HCT116 (cell line): ENCODE measurements at regions not wholly inside any gene's neighbourhood (a gene's known extent, or its start where the extent isn't known, plus 50 kb on each side); places are given as distances from the start of the nearest gene placed in this dataset.

ENCODE experiments used
- ATAC-seq: fragments of 200-7000 bp; cut with Tn5 transposase; 2 replicates; pipeline ENCODE4 v1.9.1; 2020; ENCODE audit warnings: mild to moderate bottlenecking, moderate library complexity
- BruUV-seq: library from RNA; stranded (reverse); fragments of 400-500 nt; replicated peaks from 2 replicates; lab custom pipeline; 2021; lab: Mats Ljungman, UMichigan
- CTCF ChIA-PET: fragments of 300-600 bp; sonication (Branson Sonifier 250); formaldehyde crosslinking; loops from one replicate; lab custom pipeline; 2021; ENCODE audit warnings: antibody characterized with exemption; lab: Charles Lee
- POLR2A ChIA-PET: fragments of 300-600, 350-600 bp; sonication (Branson Sonifier 250); formaldehyde crosslinking; loops from one replicate; lab custom pipeline; 2021; ENCODE audit warnings: antibody characterized with exemption; lab: Charles Lee
- RAD21 ChIA-PET, 2 experiments: fragments of 300-600 bp; sonication (Branson Sonifier 250); formaldehyde crosslinking; loops; one replicate each; lab custom pipeline; 2023; ENCODE audit warnings: low total read pairs in 2 of 2; ENCODE audit not compliant: uncharacterized antibody in 2 of 2, unreplicated experiment in 2 of 2, low non-redundant PET in 1 of 2; lab: Charles Lee
- DNase-seq: peaks from one replicate; pipeline ENCODE4 v3.0.0-alpha.2; 2010; ENCODE audit warnings: low read depth, low spot score
- H2AFZ ChIP-seq: fragments of 200-600 bp; shearing (Covaris generic), sonication (generic); 2 replicates; pipeline ENCODE4 v1.6.1; 2017; ENCODE audit warnings: low read depth, mixed run types, mixed read lengths, antibody characterized with exemption, low read length; ENCODE audit not compliant: poor library complexity, severe bottlenecking
- H3K27ac ChIP-seq: 2 replicates; pipeline ENCODE4 v1.5.1; 2012; ENCODE audit warnings: low read depth, low read length
- H3K27me3 ChIP-seq: fragments of 200-600 bp; sonication (generic); 2 replicates; pipeline ENCODE4 v1.6.1; 2016; ENCODE audit warnings: mixed run types, low read length, mixed read lengths; ENCODE audit not compliant: insufficient read depth
- H3K36me3 ChIP-seq, 2 experiments: fragments of 200-500 bp in 1 of 2; fragments of 200-600 bp in 1 of 2; sonication (Bioruptor generic) in 1 of 2; sonication (generic) in 1 of 2; 2 replicates each; pipeline versions ENCODE4 v1.5.1 to v1.6.1; 2014 to 2016; ENCODE audit warnings: low read length in 2 of 2, inconsistent platforms in 1 of 2, mixed read lengths in 1 of 2, mixed run types in 1 of 2; ENCODE audit not compliant: insufficient read depth in 2 of 2, control insufficient read depth in 1 of 2
- H3K4me1 ChIP-seq, 2 experiments: fragments of 200-600 bp in 1 of 2; sonication (generic) in 1 of 2; 2 replicates each; pipeline versions ENCODE4 v1.5.1 to v1.6.1; 2012 to 2017; ENCODE audit warnings: low read length in 2 of 2, inconsistent platforms in 1 of 2, mild to moderate bottlenecking in 1 of 2, mixed read lengths in 1 of 2, mixed run types in 1 of 2, moderate library complexity in 1 of 2; ENCODE audit not compliant: insufficient read depth in 2 of 2, control insufficient read depth in 1 of 2
- H3K4me2 ChIP-seq: fragments of 200-600 bp; sonication (generic); 2 replicates; pipeline ENCODE4 v1.6.1; 2017; ENCODE audit warnings: mixed run types, low read length, mixed read lengths
- H3K4me3 ChIP-seq, 2 experiments: fragments of 200-600 bp in 1 of 2; sonication (generic) in 1 of 2; replicated peaks in 1 of 2; 2 replicates each; pipeline ENCODE4 v1.5.1; 2011 to 2016; ENCODE audit warnings: low read length in 2 of 2, control low read depth in 1 of 2, low read depth in 1 of 2, mild to moderate bottlenecking in 1 of 2, mixed read lengths in 1 of 2, mixed run types in 1 of 2
- H3K79me2 ChIP-seq: fragments of 200-600 bp; sonication (generic); 2 replicates; pipeline ENCODE4 v1.6.1; 2017; ENCODE audit warnings: mild to moderate bottlenecking, mixed run types, low read length, moderate library complexity, mixed read lengths; ENCODE audit not compliant: insufficient read depth
- H3K9ac ChIP-seq: fragments of 200-600 bp; sonication (generic); 2 replicates; pipeline ENCODE4 v1.6.1; 2016; ENCODE audit warnings: low read length, mixed read lengths
- H3K9me2 ChIP-seq: fragments of 200-600 bp; sonication (generic), shearing (Covaris generic); 2 replicates; pipeline ENCODE4 v1.6.1; 2017; ENCODE audit warnings: mixed run types, mild to moderate bottlenecking, moderate library complexity; ENCODE audit not compliant: insufficient read depth
- H3K9me3 ChIP-seq, 2 experiments: fragments of 200-500 bp in 1 of 2; fragments of 200-600 bp in 1 of 2; sonication (Bioruptor generic) in 1 of 2; sonication (generic) in 1 of 2; 2 replicates each; pipeline ENCODE4 v1.6.1; 2014 to 2017; ENCODE audit warnings: low read length in 2 of 2, mixed read lengths in 2 of 2, inconsistent platforms in 1 of 2, low read depth in 1 of 2, mild to moderate bottlenecking in 1 of 2, mixed run types in 1 of 2, moderate library complexity in 1 of 2; ENCODE audit not compliant: control insufficient read depth in 1 of 2, insufficient read depth in 1 of 2
- H4K20me1 ChIP-seq: fragments of 200-600 bp; sonication (generic), shearing (Covaris generic); 2 replicates; pipeline ENCODE4 v1.6.1; 2017; ENCODE audit warnings: mixed run types, mild to moderate bottlenecking, moderate library complexity; ENCODE audit not compliant: insufficient read depth
- CBX3 ChIP-seq: IDR thresholded peaks from 2 replicates; pipeline ENCODE4 v1.6.1; 2012; ENCODE audit warnings: low read depth
- CEBPB ChIP-seq: IDR thresholded peaks from 2 replicates; pipeline ENCODE4 v1.6.1; 2012; ENCODE audit warnings: low read depth
- EGR1 ChIP-seq: IDR thresholded peaks from 2 replicates; pipeline ENCODE4 v1.6.1; 2012; ENCODE audit warnings: low read depth
- ELF1 ChIP-seq: IDR thresholded peaks from 2 replicates; pipeline ENCODE4 v1.6.1; 2012; ENCODE audit warnings: low read depth, borderline replicate concordance
- EZH2 ChIP-seq: fragments of 200-600 bp; sonication (generic); IDR thresholded peaks from 2 replicates; pipeline ENCODE4 v1.6.1; 2017; ENCODE audit warnings: antibody characterized with exemption, mixed run types
- EZH2phosphoT487 ChIP-seq: fragments of 200-600 bp; IDR thresholded peaks from 2 replicates; pipeline ENCODE4 v1.6.1; 2018; ENCODE audit warnings: antibody characterized with exemption, borderline replicate concordance
- FOSL1 ChIP-seq: IDR thresholded peaks from 2 replicates; pipeline ENCODE4 v1.6.1; 2012; ENCODE audit warnings: low read depth
- POLR2A ChIP-seq: IDR thresholded peaks from 2 replicates; pipeline ENCODE4 v1.7.0; 2011; ENCODE audit warnings: borderline replicate concordance; ENCODE audit not compliant: insufficient read depth, insufficient read length; ENCODE audit errors: extremely low read depth
- POLR2AphosphoS5 ChIP-seq: IDR thresholded peaks from 2 replicates; pipeline ENCODE4 v1.6.1; 2011; ENCODE audit warnings: mild to moderate bottlenecking, low read depth, low read length, moderate library complexity
- SIN3A ChIP-seq: IDR thresholded peaks from 2 replicates; pipeline ENCODE4 v1.6.1; 2012; ENCODE audit warnings: low read depth
- SP1 ChIP-seq: IDR thresholded peaks from 2 replicates; pipeline ENCODE4 v1.6.1; 2012; ENCODE audit warnings: low read depth
- TCF7L2 ChIP-seq: IDR thresholded peaks from 2 replicates; pipeline ENCODE4 v1.7.0; 2011; ENCODE audit warnings: borderline replicate concordance, inconsistent platforms; ENCODE audit not compliant: insufficient read depth, insufficient read length; ENCODE audit errors: extremely low read depth
- YY1 ChIP-seq: IDR thresholded peaks from 2 replicates; pipeline ENCODE4 v1.6.1; 2011; ENCODE audit warnings: low read length, low read depth, moderate library complexity, mild to moderate bottlenecking; ENCODE audit not compliant: insufficient replicate concordance; ENCODE audit errors: extremely low read depth
- ZFX ChIP-seq: fragments of 450-650 bp; IDR thresholded peaks from 2 replicates; pipeline ENCODE4 v1.6.1; 2017
- intact Hi-C: fragments of 100-400 bp; cut with micrococcal nuclease; formaldehyde crosslinking; loops from 2 replicates; pipeline ENCODE4 v1.10.0; 2022
- TF ChIP-seq, protein P1 (sequence below): IDR thresholded peaks from 2 replicates; pipeline ENCODE4 v1.6.1; 2012; ENCODE audit warnings: low read depth
- TF ChIP-seq, protein P2 (sequence below): IDR thresholded peaks from 2 replicates; pipeline ENCODE4 v1.6.1; 2012
- TF ChIP-seq, protein P3 (sequence below): IDR thresholded peaks from 2 replicates; pipeline ENCODE4 v1.6.1; 2011; ENCODE audit warnings: mild to moderate bottlenecking, low read length, moderate library complexity; ENCODE audit not compliant: insufficient replicate concordance; ENCODE audit errors: extremely low read depth

DNA sequence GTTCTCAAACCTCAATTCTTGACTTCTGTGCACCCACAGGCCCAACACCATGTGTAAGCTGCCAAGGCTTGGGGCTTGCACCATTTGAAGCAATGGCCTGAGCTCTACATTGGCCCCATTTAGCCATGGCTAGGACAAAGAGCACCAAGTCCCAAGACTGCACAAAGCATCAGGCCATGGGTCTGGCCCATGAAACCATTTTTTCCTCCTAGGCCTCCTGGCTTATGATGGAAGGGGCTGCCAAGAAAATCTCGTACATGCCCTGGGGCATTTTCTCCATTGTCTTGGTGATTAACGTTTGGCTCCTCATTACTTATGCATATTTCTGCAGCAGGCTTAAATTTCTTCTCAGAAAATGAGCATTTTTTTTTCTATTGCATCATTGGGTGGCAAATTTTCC, 1128.7 kb upstream of the ADGRB3 start:
- intact Hi-C loops: no loop called here
- ChIA-PET CTCF (no interaction called here), POLR2A (no interaction called here), RAD21 (no interaction called here)
- no peak overlapping the region for H3K4me3 ChIP-seq
- no peaks in the 10 kb centered on the region for H3K9me2 ChIP-seq
- no peaks in the 10 kb centered on the region for H3K36me3 ChIP-seq
- ATAC-seq (no peak), DNase-seq (no peak)
- H3K9me3 ChIP-seq: peaks cover 5 to 10% of the 10 kb centered on the region in 2 experiments; a peak in 3 of 4 replicates
- no TSS peak for BruUV-seq
- no peak overlapping the region for H3K4me2 ChIP-seq
- H3K4me1 ChIP-seq: no peaks in the 10 kb centered on the region
- H4K20me1 ChIP-seq: no peaks in the 10 kb centered on the region
- H3K27me3 ChIP-seq: no peaks in the 10 kb centered on the region
- no peaks in the 10 kb centered on the region for H3K79me2 ChIP-seq
- H3K27ac ChIP-seq: no peak overlapping the region
- no peak overlapping the region for H3K9ac ChIP-seq
- no peak for TF ChIP-seq POLR2A
- TF ChIP-seq, all 23 proteins: peak for 0
- no peak overlapping the region for H2AFZ ChIP-seq

DNA sequence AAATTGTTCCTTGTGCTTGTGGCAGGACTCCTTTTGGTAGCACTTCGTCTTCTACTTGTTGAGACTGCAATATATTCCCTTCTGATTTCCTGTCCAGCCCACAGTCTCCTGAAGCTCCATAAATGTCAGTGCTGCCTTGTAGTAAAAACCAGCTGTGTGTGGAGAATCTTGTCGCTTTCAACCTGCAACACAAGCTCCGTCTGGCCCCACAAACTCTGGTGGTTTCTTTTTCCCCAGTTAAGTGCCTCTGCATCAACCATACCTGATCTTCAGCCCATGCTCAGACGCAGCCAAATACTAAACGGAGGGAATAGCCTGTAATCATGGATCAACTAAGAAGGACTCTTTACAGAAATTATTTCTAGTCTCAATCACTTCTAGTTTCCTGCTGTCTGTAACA, 1133.3 kb upstream of the ADGRB3 start:
- no TSS peak for BruUV-seq
- Histone ChIP-seq H3K4me3 (no peak overlapping the region), H3K27me3 (no peaks in the 10 kb centered on the region), H3K9me2 (no peaks in the 10 kb centered on the region), H3K79me2 (no peaks in the 10 kb centered on the region), H2AFZ (no peak overlapping the region), H4K20me1 (no peaks in the 10 kb centered on the region), H3K9ac (no peak overlapping the region), H3K4me1 (no peaks in the 10 kb centered on the region), H3K27ac (no peak overlapping the region), H3K9me3 (peaks cover 6 to 10% of the 10 kb centered on the region in 2 experiments; a peak in 3 of 4 replicates), H3K4me2 (no peak overlapping the region), H3K36me3 (no peaks in the 10 kb centered on the region)
- CTCF ChIA-PET: no interaction called here
- POLR2A ChIA-PET: no interaction called here
- RAD21 ChIA-PET: no interaction called here
- no peak for DNase-seq
- intact Hi-C loops: no loop called here
- ATAC-seq: no peak
- TF ChIP-seq SIN3A: no peak
- no peak for TF ChIP-seq ELF1
- TF ChIP-seq FOSL1: no peak
- TF ChIP-seq TCF7L2: no peak
- TF ChIP-seq SP1: no peak
- TF ChIP-seq EZH2phosphoT487: no peak
- TF ChIP-seq YY1: no peak
- no peak for TF ChIP-seq ZFX
- TF ChIP-seq, protein P1, sequence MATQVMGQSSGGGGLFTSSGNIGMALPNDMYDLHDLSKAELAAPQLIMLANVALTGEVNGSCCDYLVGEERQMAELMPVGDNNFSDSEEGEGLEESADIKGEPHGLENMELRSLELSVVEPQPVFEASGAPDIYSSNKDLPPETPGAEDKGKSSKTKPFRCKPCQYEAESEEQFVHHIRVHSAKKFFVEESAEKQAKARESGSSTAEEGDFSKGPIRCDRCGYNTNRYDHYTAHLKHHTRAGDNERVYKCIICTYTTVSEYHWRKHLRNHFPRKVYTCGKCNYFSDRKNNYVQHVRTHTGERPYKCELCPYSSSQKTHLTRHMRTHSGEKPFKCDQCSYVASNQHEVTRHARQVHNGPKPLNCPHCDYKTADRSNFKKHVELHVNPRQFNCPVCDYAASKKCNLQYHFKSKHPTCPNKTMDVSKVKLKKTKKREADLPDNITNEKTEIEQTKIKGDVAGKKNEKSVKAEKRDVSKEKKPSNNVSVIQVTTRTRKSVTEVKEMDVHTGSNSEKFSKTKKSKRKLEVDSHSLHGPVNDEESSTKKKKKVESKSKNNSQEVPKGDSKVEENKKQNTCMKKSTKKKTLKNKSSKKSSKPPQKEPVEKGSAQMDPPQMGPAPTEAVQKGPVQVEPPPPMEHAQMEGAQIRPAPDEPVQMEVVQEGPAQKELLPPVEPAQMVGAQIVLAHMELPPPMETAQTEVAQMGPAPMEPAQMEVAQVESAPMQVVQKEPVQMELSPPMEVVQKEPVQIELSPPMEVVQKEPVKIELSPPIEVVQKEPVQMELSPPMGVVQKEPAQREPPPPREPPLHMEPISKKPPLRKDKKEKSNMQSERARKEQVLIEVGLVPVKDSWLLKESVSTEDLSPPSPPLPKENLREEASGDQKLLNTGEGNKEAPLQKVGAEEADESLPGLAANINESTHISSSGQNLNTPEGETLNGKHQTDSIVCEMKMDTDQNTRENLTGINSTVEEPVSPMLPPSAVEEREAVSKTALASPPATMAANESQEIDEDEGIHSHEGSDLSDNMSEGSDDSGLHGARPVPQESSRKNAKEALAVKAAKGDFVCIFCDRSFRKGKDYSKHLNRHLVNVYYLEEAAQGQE: no peak
- no peak for TF ChIP-seq EGR1
- TF ChIP-seq POLR2AphosphoS5: no peak
- TF ChIP-seq CEBPB: no peak
- no peak for TF ChIP-seq EZH2
- no peak for TF ChIP-seq CBX3
- TF ChIP-seq, protein P2, sequence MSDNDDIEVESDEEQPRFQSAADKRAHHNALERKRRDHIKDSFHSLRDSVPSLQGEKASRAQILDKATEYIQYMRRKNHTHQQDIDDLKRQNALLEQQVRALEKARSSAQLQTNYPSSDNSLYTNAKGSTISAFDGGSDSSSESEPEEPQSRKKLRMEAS: no peak
- no peak for TF ChIP-seq POLR2A
- TF ChIP-seq, protein P3, sequence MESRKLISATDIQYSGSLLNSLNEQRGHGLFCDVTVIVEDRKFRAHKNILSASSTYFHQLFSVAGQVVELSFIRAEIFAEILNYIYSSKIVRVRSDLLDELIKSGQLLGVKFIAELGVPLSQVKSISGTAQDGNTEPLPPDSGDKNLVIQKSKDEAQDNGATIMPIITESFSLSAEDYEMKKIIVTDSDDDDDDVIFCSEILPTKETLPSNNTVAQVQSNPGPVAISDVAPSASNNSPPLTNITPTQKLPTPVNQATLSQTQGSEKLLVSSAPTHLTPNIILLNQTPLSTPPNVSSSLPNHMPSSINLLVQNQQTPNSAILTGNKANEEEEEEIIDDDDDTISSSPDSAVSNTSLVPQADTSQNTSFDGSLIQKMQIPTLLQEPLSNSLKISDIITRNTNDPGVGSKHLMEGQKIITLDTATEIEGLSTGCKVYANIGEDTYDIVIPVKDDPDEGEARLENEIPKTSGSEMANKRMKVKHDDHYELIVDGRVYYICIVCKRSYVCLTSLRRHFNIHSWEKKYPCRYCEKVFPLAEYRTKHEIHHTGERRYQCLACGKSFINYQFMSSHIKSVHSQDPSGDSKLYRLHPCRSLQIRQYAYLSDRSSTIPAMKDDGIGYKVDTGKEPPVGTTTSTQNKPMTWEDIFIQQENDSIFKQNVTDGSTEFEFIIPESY: no peak
